ENCODE measurements at regions not wholly inside any gene's neighbourhood (a gene's known extent, or its start where the extent isn't known, plus 50 kb on each side); places are given as distances from the start of the nearest gene placed in this dataset.

- no peaks in the 10 kb centered on the region for H4K20me1 ChIP-seq (ENCODE audit: insufficient read depth)
- H3K27me3 ChIP-seq (ENCODE audit: insufficient read depth, low read depth, low read length) = no peaks in the 10 kb centered on the region
- H3K9ac ChIP-seq (ENCODE audit: low read length) = no peak overlapping the region
- H3K4me3 ChIP-seq (ENCODE audit: low read length) = no peak overlapping the region
- no peaks in the 10 kb centered on the region for H3K36me3 ChIP-seq (ENCODE audit: insufficient read depth, low read length)
- no peaks in the 10 kb centered on the region for H3K9me2 ChIP-seq (ENCODE audit: insufficient read depth, low read length)
- no peaks in the 10 kb centered on the region for H3K79me2 ChIP-seq (replicated peaks; ENCODE audit: insufficient read depth, low read length)
- TF ChIP-seq SMC3 (conservative IDR thresholded peaks at IDR 0.05; ENCODE audit: poor library complexity) (no peak), REST (IDR thresholded peaks at IDR 0.05; ENCODE audit: borderline replicate concordance) (no peak), TAF1 (IDR thresholded peaks at IDR 0.05; ENCODE audit: low read depth) (no peak), EP300 (conservative IDR thresholded peaks at IDR 0.05; ENCODE audit: poor library complexity, severe bottlenecking) (no peak)
- no peak overlapping the region for H3K27ac ChIP-seq (ENCODE audit: low read length)
- no peaks in the 10 kb centered on the region for H3F3A ChIP-seq (ENCODE audit: insufficient read depth, low read length, poor library complexity, severe bottlenecking)
- H2AFZ ChIP-seq (ENCODE audit: low read depth, low read length) = no peak overlapping the region
- H3K4me2 ChIP-seq (ENCODE audit: low read length) = no peak overlapping the region
- no peaks in the 10 kb centered on the region for H3K9me3 ChIP-seq (ENCODE audit: low read length)
These were observed 269.7 kb downstream of the ISL1 start for GRCh38 chr5:51652980-51653379.

GRCh38 chr5:51657340-51658240 lies 274.3 kb downstream of the ISL1 start:
- Histone ChIP-seq H3K9me2 (ENCODE audit: insufficient read depth, low read length) (no peaks in the 10 kb centered on the region), H3K4me3 (ENCODE audit: low read length) (peak overlapping the region; percentile 32)
- peak; percentile 55 for TF ChIP-seq EP300 (conservative IDR thresholded peaks at IDR 0.05; ENCODE audit: poor library complexity, severe bottlenecking)
- TF ChIP-seq EZH2 (IDR thresholded peaks at IDR 0.05; ENCODE audit: borderline replicate concordance, insufficient read depth, low read length, poor library complexity, severe bottlenecking) = no peak
- TF ChIP-seq POLR2AphosphoS5 (IDR thresholded peaks at IDR 0.05) = peak; percentile 41

DNA sequence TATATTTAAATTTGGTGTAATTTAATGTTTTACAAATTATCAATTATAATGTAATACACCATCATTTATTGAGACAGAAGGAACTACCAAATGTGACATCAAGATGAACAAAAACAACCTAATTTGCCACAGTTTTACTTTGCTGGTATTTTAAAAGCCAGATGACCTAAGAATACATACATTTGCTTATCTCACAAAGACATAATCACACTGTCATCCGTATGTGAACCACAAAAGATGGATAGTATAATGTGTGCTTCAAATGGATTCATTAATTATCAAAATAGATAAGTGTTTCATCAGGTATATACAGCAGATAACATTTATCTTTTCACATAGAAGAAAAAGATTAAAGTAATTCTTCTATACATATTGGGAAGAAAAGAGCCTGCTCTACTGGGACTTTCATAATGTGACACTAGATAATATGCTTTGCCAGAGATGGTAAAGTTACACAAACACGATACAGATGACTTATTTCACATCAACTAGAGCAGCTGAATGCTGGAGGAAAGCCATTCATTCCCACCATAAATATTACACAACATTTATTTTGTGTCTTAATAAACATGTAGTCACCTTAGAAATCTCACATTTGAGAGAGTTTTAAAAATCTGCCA lies 278.5 kb downstream of the ISL1 start:
- H3K27me3 ChIP-seq (ENCODE audit: insufficient read depth, low read depth, low read length) = no peaks in the 10 kb centered on the region
- H3K27ac ChIP-seq (ENCODE audit: low read length) = peak overlapping the region; percentile 8
- peak overlapping the region; percentile 11 for H3K9ac ChIP-seq (ENCODE audit: low read length)
- no peaks in the 10 kb centered on the region for H3K36me3 ChIP-seq (ENCODE audit: insufficient read depth, low read length)
- no peaks in the 10 kb centered on the region for H3K9me2 ChIP-seq (ENCODE audit: insufficient read depth, low read length)
- TF ChIP-seq EZH2 (IDR thresholded peaks at IDR 0.05; ENCODE audit: borderline replicate concordance, insufficient read depth, low read length, poor library complexity, severe bottlenecking) (no peak), RAD21 (conservative IDR thresholded peaks at IDR 0.05) (peak; percentile 18)
- peak overlapping the region; percentile 65 for H3K4me3 ChIP-seq (ENCODE audit: low read length)
- peak overlapping the region; percentile 51 for H3K4me2 ChIP-seq (ENCODE audit: low read length)
- H3F3A ChIP-seq (ENCODE audit: insufficient read depth, low read length, poor library complexity, severe bottlenecking) = peaks cover 3% of the 10 kb centered on the region
- peaks cover 4% of the 10 kb centered on the region for H3K79me2 ChIP-seq (replicated peaks; ENCODE audit: insufficient read depth, low read length)
- no peaks in the 10 kb centered on the region for H4K20me1 ChIP-seq (ENCODE audit: insufficient read depth)
- no peaks in the 10 kb centered on the region for H3K9me3 ChIP-seq (ENCODE audit: low read length)
- H2AFZ ChIP-seq (ENCODE audit: low read depth, low read length) = no peak overlapping the region

More at GRCh38 chr5:51657340-51658240, 274.3 kb downstream of the ISL1 start:
- Histone ChIP-seq H3K9ac (ENCODE audit: low read length) (no peak overlapping the region), H3F3A (ENCODE audit: insufficient read depth, low read length, poor library complexity, severe bottlenecking) (no peaks in the 10 kb centered on the region), H3K4me2 (ENCODE audit: low read length) (no peak overlapping the region), H3K36me3 (ENCODE audit: insufficient read depth, low read length) (no peaks in the 10 kb centered on the region), H3K27ac (ENCODE audit: low read length) (peak overlapping the region; percentile 62), H3K9me3 (ENCODE audit: low read length) (no peaks in the 10 kb centered on the region), H4K20me1 (ENCODE audit: insufficient read depth) (no peaks in the 10 kb centered on the region), H3K79me2 (replicated peaks; ENCODE audit: insufficient read depth, low read length) (peaks cover 4% of the 10 kb centered on the region), H3K27me3 (ENCODE audit: insufficient read depth, low read depth, low read length) (no peaks in the 10 kb centered on the region), H2AFZ (ENCODE audit: low read depth, low read length) (no peak overlapping the region)

Measured in neural cell (in vitro differentiated cells).